HAP-1 (cell line): ENCODE measurements at regions not wholly inside any gene's neighbourhood (a gene's known extent, or its start where the extent isn't known, plus 50 kb on each side); places are given as distances from the start of the nearest gene placed in this dataset.

ENCODE experiments used
- DNase-seq, 2 experiments: peaks; one replicate each; pipeline ENCODE4 v3.0.0-alpha.2; 2016 to 2020; ENCODE audit warnings: low spot score in 2 of 2
- H3K27me3 ChIP-seq: fragments of 250-450 bp; sonication (Bioruptor Pico); 2 replicates; pipeline ENCODE4 v1.5.1; 2020; ENCODE audit warnings: low read depth, mild to moderate bottlenecking, moderate library complexity
- H3K36me3 ChIP-seq: fragments of 250-450 bp; sonication (Bioruptor Pico); replicated peaks from 2 replicates; pipeline ENCODE4 v1.5.1; 2020; ENCODE audit warnings: mild to moderate bottlenecking
- H3K4me1 ChIP-seq: fragments of 250-450 bp; sonication (Bioruptor Pico); 2 replicates; pipeline ENCODE4 v1.5.1; 2020; ENCODE audit warnings: mild to moderate bottlenecking
- H3K4me3 ChIP-seq: fragments of 250-450 bp; sonication (Bioruptor Pico); 2 replicates; pipeline ENCODE4 v1.5.1; 2020; ENCODE audit warnings: mild to moderate bottlenecking, moderate library complexity
- H3K9me3 ChIP-seq: fragments of 250-450 bp; sonication (Bioruptor Pico); 2 replicates; pipeline ENCODE4 v1.5.1; 2020; ENCODE audit warnings: mild to moderate bottlenecking, moderate library complexity
- in situ Hi-C: fragments of 300-500 bp; cut with MboI; formaldehyde crosslinking; loops from 3 replicates; pipeline ENCODE4 v1.14.3; 2020; ENCODE audit warnings: low sequenced_read_pairs, inconsistent platforms, mixed read lengths

DNA sequence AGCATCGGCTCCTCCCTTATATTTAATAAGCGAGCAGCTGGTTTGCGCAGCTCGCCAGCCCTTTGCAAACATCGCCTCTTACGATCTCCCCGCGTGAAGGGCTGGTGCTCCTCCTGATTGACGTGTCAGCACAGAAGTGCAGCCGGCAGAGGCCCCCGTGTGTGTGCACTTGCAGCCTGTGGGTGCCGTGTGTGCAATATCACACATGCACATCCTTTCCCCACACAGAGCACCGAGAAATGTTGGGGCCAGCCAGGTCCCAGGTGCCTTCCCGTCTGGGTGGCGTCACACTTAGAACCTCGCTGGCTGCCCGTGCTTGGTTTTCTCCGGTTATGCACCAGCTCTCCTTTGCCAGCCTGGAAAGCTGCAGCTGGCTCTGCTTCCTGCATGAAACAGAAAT is 126.6 kb upstream of the AJAP1 start:
- no peaks in the 10 kb centered on the region for H3K36me3 ChIP-seq
- no peak for DNase-seq
- in situ Hi-C loops, result no loop called here

DNA sequence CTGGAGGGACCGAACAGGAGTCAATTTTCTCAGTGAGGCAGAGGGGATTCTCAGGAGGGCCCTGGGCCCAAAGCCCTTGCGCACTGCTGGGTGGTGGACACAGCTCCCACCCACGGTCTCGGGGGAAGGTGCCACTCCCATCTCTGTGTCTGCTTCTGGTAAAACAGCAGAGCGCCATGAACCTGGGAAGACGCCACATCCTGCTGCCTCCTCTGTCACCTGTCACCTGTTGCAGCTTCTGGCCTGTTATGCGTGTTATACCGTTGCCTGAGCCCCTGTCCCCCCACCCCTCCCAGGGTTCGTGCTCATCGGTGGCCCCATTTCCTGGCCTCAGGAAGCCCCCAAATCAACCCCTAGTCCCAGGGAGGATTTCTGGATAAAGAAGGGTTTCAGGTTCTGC is 125.8 kb upstream of the AJAP1 start:
- H3K9me3 ChIP-seq, result no peaks in the 10 kb centered on the region
- H3K4me1 ChIP-seq, result no peaks in the 10 kb centered on the region
- no peaks in the 10 kb centered on the region for H3K36me3 ChIP-seq
- no peak for DNase-seq
- H3K27me3 ChIP-seq, result no peaks in the 10 kb centered on the region
- in situ Hi-C loops, result no loop called here
- H3K4me3 ChIP-seq, result no peak overlapping the region

More for the DNA sequence above, 126.6 kb upstream of the AJAP1 start:
- H3K27me3 ChIP-seq, result no peaks in the 10 kb centered on the region
- no peaks in the 10 kb centered on the region for H3K4me1 ChIP-seq
- no peaks in the 10 kb centered on the region for H3K9me3 ChIP-seq
- H3K4me3 ChIP-seq, result no peak overlapping the region

DNA sequence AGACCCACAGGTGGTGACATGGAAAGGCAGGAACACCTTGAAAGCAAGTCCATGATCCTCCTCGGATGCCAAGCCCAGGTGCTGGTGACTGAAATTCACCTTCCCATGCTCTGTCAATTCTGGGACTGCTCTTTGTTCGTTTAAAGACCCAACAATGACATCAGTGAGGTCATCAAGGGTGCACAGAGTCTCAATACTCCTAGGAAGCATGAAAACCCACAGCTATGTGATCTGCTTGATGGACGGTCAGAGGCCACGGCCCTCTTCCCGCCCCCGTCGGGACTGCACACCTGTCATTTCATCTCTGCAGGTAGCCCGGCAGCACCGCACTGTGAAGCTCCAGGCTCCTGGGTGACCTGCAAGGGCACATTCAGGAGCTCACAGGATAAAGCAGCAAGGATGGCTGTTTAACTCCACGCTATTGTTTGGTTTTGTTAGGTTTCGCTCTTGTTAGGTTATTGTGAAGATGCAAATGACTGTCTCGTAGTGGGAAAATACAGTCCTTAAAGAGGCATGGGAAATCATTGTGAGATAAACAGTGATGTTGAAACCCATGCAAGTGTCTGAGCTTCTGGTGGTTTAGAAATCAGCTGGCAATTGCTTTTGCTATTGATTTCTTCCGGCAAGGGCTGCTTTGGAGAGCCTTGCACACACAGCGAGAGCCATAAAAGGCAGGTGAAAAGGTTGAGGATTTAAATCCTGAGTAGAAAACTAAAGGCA is 124.8 kb upstream of the AJAP1 start:
- in situ Hi-C loops, result no loop called here
- Histone ChIP-seq H3K9me3 (no peaks in the 10 kb centered on the region), H3K36me3 (no peaks in the 10 kb centered on the region), H3K4me3 (no peak overlapping the region), H3K27me3 (no peaks in the 10 kb centered on the region), H3K4me1 (no peaks in the 10 kb centered on the region)
- DNase-seq, result no peak

DNA sequence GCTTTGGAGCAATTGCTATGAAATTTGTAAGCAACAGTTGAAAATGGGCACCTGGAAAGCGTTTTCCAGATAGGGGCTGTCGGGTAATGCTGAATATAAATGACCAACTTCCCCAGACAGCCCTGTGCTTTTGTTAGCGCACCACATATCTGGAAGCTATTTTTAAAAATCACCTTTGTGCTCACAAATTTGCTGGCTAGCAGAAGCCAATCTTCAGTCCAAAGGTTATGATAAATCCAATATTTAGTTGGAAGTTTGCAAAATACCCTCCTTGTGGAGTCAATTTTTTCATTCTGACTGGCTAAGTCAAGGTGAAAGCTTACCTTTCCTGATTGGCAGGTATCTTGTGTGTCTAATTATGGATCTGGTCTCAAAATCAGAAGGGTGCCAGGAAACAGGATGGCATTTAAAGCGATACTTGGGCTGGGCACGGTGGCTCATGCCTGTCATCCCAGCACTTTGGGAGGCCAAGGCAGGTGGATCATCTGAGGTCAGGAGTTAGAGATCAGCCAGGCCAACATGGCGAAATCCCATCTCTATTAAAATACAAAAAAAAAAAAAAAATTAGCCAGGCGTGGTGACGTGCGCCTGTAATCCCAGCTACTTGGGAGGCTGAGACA is 124.1 kb upstream of the AJAP1 start:
- no peak for DNase-seq
- Histone ChIP-seq H3K4me3 (no peak overlapping the region), H3K4me1 (no peaks in the 10 kb centered on the region), H3K36me3 (no peaks in the 10 kb centered on the region), H3K27me3 (no peaks in the 10 kb centered on the region), H3K9me3 (no peaks in the 10 kb centered on the region)
- in situ Hi-C loops, result no loop called here

DNA sequence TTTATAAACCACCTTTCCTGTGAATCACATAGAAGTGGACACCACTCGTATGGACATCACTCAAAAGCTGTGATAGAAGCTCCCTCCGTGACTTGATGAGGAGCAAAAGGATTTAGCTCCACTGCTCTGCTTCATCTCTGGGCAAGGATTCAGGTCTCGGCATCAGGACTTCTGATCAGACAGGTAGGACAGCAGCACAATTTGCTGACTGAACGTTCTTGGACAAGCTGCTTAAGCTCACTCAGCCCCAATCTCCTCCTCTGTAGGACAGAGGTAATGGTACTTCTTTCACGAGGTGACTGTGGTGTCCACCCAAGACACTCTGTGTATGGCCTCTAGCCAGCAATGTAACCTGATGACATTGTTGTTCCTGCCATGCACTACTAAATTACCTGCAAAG is 122.6 kb upstream of the AJAP1 start:
- no peaks in the 10 kb centered on the region for H3K27me3 ChIP-seq
- no peak overlapping the region for H3K4me3 ChIP-seq
- H3K4me1 ChIP-seq, result no peaks in the 10 kb centered on the region
- H3K36me3 ChIP-seq, result no peaks in the 10 kb centered on the region
- H3K9me3 ChIP-seq, result no peaks in the 10 kb centered on the region
- in situ Hi-C loops, result no loop called here
- no peak for DNase-seq

DNA sequence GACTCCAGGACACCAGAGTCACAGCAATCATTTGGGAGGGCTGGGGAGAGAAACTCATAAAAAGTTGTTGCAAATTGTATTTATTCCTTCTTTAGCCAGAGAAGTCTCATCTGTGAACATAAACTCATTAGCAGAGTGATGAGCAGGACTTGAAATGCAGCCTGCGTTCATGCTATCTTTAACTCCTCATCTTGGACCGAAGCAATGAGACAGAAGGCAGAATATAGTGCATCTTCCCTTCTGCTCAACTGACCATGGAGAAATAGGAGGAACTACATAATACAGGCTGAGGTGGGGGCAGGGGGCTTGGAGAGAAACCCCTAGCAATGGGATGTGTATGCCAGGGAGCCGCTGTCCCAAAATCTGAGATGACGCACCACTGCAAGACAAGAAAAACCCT is 121.8 kb upstream of the AJAP1 start:
- no peak overlapping the region for H3K4me3 ChIP-seq
- no peak for DNase-seq
- H3K36me3 ChIP-seq, result no peaks in the 10 kb centered on the region
- H3K4me1 ChIP-seq, result no peaks in the 10 kb centered on the region
- H3K27me3 ChIP-seq, result no peaks in the 10 kb centered on the region
- in situ Hi-C loops, result no loop called here
- no peaks in the 10 kb centered on the region for H3K9me3 ChIP-seq

DNA sequence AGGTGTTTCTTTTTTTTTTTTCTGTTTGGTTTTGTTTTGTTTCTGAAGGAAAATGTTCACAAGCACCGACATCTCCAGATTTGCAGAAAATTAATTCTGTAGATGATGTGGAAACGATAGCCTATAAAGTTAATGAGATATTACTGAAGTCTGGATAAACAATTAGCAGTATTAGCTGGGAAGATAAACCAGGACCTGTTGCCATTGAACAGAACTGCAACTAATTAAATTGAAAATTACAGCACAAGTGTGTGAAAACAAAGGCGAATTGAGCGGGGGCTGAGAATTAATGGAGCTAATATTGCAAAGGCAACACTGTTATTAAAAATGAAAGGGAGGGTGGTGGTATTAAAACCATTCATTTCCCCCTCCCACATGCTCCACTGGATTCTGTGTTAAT is 107.5 kb upstream of the AJAP1 start:
- DNase-seq, result no peak
- Histone ChIP-seq H3K27me3 (no peaks in the 10 kb centered on the region), H3K4me1 (no peaks in the 10 kb centered on the region)

DNA sequence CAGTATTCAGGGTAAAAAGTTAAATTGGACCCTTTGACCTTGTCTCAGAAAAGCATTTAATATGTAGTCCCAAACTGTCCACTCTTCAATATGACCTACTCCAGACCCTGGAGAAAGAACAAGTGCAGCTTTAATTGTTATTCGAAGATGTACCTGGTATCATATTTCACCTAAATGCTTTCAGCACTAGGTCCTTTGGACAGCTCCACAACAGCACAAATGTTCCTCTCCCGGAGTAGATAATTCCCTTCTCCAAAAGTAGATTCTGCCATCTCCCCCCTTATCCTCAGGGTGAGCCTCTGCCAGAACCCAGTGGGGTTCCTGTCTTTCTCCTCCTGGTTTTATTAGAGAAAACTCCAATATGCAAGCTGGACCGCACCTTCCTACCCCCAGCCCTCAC is 104.5 kb upstream of the AJAP1 start:
- H3K9me3 ChIP-seq, result no peaks in the 10 kb centered on the region
- in situ Hi-C loops, result no loop called here
- DNase-seq, result no peak
- H3K36me3 ChIP-seq, result no peaks in the 10 kb centered on the region
- no peaks in the 10 kb centered on the region for H3K4me1 ChIP-seq
- H3K27me3 ChIP-seq, result no peaks in the 10 kb centered on the region
- no peak overlapping the region for H3K4me3 ChIP-seq

More for the DNA sequence above, 107.5 kb upstream of the AJAP1 start:
- no peak overlapping the region for H3K4me3 ChIP-seq
- in situ Hi-C loops, result no loop called here
- H3K9me3 ChIP-seq, result no peaks in the 10 kb centered on the region
- no peaks in the 10 kb centered on the region for H3K36me3 ChIP-seq

DNA sequence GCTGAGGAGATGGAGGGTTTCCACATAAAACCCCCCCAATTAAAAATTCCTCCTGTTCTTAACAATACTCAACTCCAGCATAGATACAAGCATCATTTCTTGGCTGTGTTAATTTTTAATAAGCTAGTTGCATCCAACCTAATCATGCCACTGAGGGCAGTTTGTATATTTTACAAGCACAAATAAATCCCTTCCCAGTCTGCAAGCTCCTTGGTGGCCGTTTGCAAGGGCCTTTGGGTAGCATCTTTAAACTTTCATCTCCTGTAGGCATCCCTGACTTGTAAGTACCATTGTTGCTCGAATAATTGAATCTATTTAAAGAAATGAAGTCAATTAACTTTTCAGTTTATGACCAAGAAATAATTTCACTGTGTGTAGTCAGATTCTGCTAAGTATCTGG is 103.5 kb upstream of the AJAP1 start:
- no peaks in the 10 kb centered on the region for H3K27me3 ChIP-seq
- H3K4me1 ChIP-seq, result no peaks in the 10 kb centered on the region
- no peak for DNase-seq
- no peaks in the 10 kb centered on the region for H3K36me3 ChIP-seq
- no peak overlapping the region for H3K4me3 ChIP-seq
- no peaks in the 10 kb centered on the region for H3K9me3 ChIP-seq
- in situ Hi-C loops, result no loop called here

DNA sequence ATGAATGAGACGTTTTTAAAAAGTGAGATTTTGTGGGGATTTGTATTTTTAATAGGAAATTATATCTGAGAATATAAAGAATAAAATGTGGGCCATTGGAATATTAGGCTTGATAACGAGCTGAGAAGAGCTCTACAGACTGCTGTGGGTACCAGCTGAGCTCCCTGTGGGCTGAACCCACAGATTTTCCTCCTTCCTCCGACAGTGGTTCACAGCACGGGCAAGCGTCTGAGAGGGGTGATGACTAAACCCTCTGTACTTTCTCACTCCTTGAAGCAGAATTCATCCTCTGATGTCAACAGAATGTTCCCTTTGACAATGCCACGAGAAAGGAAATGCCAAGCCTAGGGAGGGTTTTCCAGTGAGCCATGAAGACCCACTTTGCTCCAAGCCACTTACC is 102.7 kb upstream of the AJAP1 start:
- no peaks in the 10 kb centered on the region for H3K9me3 ChIP-seq
- in situ Hi-C loops, result no loop called here
- no peak for DNase-seq

DNA sequence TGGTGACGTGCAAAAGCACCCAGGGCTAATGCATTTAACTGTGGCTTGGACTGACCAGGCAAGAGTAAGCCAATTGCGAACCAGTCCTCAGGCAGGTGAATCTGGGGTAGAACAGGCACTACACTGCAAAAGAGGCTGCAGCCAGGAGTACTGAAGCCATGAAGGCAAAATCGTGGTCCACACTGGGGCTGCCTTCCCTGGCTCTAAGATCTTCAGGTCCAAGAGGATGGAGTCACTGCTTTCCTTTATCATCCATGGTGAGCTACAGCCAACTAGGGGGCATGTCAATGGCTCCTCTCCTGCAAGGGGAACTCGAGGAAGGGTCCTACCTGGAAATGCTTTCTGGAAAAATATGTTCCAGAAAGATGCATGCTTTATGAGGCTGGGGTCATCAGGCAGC is 100.6 kb upstream of the AJAP1 start:
- no peaks in the 10 kb centered on the region for H3K9me3 ChIP-seq
- no peak overlapping the region for H3K4me3 ChIP-seq
- H3K27me3 ChIP-seq, result no peaks in the 10 kb centered on the region
- DNase-seq, result no peak
- in situ Hi-C loops, result no loop called here
- no peaks in the 10 kb centered on the region for H3K4me1 ChIP-seq
- no peaks in the 10 kb centered on the region for H3K36me3 ChIP-seq

More for the DNA sequence above, 102.7 kb upstream of the AJAP1 start:
- no peak overlapping the region for H3K4me3 ChIP-seq
- no peaks in the 10 kb centered on the region for H3K36me3 ChIP-seq
- no peaks in the 10 kb centered on the region for H3K4me1 ChIP-seq
- no peaks in the 10 kb centered on the region for H3K27me3 ChIP-seq

DNA sequence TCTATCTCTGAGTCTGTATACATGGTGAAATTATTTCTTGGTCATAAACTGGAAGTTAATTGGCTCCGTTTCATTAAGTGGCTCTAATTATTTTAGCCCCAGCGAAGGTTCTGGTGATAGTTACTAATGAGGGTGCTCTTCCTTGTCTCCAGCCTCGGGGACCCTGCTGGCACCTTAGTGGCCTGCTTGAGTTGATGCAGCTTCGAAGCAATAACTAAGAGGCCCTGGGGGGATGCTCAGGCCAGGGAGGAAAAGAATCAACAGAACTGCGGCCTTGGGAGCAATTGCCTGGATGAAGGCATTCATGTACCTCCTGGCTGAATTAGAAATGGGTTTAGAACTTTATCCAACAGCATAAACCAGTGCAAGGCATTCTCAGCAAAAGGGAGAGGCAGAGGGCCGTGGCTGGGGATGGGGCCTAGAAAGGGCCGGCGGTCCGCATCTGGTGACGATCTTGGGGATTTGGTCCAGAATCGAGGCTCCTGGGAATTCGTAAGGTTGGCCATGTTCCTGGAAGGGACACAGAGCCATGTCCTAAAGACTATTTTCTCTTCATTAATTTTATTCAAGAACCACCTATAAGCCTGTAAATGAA is 100.0 kb upstream of the AJAP1 start:
- no peaks in the 10 kb centered on the region for H3K4me1 ChIP-seq
- no peaks in the 10 kb centered on the region for H3K27me3 ChIP-seq
- DNase-seq, result no peak
- no peaks in the 10 kb centered on the region for H3K36me3 ChIP-seq
- no peak overlapping the region for H3K4me3 ChIP-seq
- H3K9me3 ChIP-seq, result no peaks in the 10 kb centered on the region
- in situ Hi-C loops, result no loop called here

DNA sequence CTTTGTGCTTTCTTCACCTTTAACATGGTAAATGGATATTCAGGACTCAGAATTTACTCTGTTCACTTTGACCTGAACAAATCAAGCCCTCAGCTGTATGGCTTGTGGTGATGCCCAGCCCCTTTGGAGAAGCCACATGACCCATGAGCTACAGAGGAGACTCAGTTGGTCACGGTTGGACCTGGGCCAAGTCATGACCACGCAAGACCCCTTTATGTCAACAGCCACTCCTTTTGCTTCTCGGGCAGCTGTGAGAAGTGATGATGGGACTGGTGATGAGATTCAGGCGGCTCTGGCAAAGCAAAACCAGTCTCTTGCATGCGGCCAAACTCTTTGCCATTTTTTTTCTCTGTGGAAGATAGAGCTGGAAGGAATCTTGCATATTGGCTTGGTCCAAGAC is 96.5 kb upstream of the AJAP1 start:
- Histone ChIP-seq H3K27me3 (no peaks in the 10 kb centered on the region), H3K9me3 (no peaks in the 10 kb centered on the region), H3K36me3 (no peaks in the 10 kb centered on the region), H3K4me3 (no peak overlapping the region), H3K4me1 (no peaks in the 10 kb centered on the region)
- no peak for DNase-seq
- in situ Hi-C loops, result no loop called here

DNA sequence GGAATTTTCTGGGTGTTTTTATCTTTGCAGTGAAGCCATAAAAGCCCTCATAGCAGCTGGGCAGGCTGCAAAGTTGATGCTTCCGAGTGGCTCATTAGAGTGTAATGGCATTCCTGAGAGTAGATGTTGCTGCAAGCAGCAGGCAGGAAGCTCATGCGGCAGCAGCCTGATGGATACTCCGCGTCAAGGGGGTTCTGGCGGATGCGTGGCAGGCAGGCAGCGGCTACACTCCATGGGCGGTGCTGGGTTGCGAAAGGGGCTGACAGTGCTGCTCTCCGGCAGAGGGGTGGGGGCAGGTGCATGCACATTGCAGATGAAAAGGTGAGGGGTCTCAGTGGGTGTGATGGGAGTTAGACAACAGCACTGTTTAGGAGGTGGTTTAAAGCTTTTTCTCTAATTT is 93.2 kb upstream of the AJAP1 start:
- in situ Hi-C loops, result no loop called here
- Histone ChIP-seq H3K4me1 (no peaks in the 10 kb centered on the region), H3K36me3 (no peaks in the 10 kb centered on the region), H3K4me3 (no peak overlapping the region), H3K9me3 (no peaks in the 10 kb centered on the region), H3K27me3 (no peaks in the 10 kb centered on the region)
- no peak for DNase-seq
